B cell (primary cell): ENCODE measurements at regions not wholly inside any gene's neighbourhood (a gene's known extent, or its start where the extent isn't known, plus 50 kb on each side); places are given as distances from the start of the nearest gene placed in this dataset.

Experiments used
- ATAC-seq: fragments of 200-7000 bp; cut with Tn5 transposase; one replicate; pipeline ENCODE4 v1.10.0; 2021; ENCODE audit warnings: low read depth, mild to moderate bottlenecking, moderate number of reproducible peaks, moderate library complexity
- CTCF ChIA-PET: fragments of 350-600 bp; sonication (Branson Sonifier 250); formaldehyde crosslinking; loops from one replicate; lab custom pipeline; 2021; ENCODE audit warnings: antibody characterized with exemption, inconsistent platforms; lab: Charles Lee
- POLR2A ChIA-PET: fragments of 350-600 bp; sonication (Branson Sonifier 250); formaldehyde crosslinking; loops from one replicate; lab custom pipeline; 2021; ENCODE audit warnings: antibody characterized with exemption; lab: Charles Lee
- DNase-seq: peaks from one replicate; pipeline ENCODE4 v3.0.0; 2013
- H2AFZ ChIP-seq: 2 replicates; pipeline ENCODE4 v1.6.1; 2012; ENCODE audit warnings: mild to moderate bottlenecking, low read depth, low read length; ENCODE audit not compliant: insufficient read depth, poor library complexity, severe bottlenecking
- H3K27ac ChIP-seq, 2 donors: 1 replicate in 1 of 2; 2 replicates in 1 of 2; pipeline ENCODE4 v1.5.1; 2012 to 2013; ENCODE audit warnings: low read length in 2 of 2, mild to moderate bottlenecking in 2 of 2, moderate library complexity in 1 of 2
- H3K27me3 ChIP-seq, 4 experiments: fragments of 200-600 bp in 1 of 4; sonication (generic) in 1 of 4; replicated peaks in 1 of 4; 1 replicate in 2 of 4; 2 replicates in 2 of 4; pipeline versions ENCODE4 v1.6.1 to v1.7.0; 2013 to 2016; ENCODE audit warnings: low read length in 3 of 4, mild to moderate bottlenecking in 2 of 4, mixed read lengths in 1 of 4, moderate library complexity in 1 of 4; ENCODE audit not compliant: insufficient read depth in 4 of 4, control insufficient read depth in 3 of 4; ENCODE audit errors: control extremely low read depth in 1 of 4
- H3K36me3 ChIP-seq, 2 experiments: replicated peaks in 1 of 2; 1 replicate in 1 of 2; 2 replicates in 1 of 2; pipeline versions ENCODE4 v1.6.1 to v1.7.1; 2013; ENCODE audit warnings: low read length in 1 of 2; ENCODE audit not compliant: insufficient read depth in 2 of 2, control insufficient read depth in 1 of 2; ENCODE audit errors: control extremely low read depth in 1 of 2, extremely low read depth in 1 of 2
- H3K4me1 ChIP-seq, 2 donors: fragments of 200-600 bp in 1 of 2; sonication (generic) in 1 of 2; 1 replicate in 1 of 2; 2 replicates in 1 of 2; pipeline versions ENCODE4 v1.5.1 to v1.6.1; 2013 to 2017; ENCODE audit warnings: low read length in 2 of 2; ENCODE audit not compliant: control insufficient read depth in 2 of 2, insufficient read depth in 2 of 2
- H3K4me2 ChIP-seq: replicated peaks from 2 replicates; pipeline ENCODE3; 2012; ENCODE audit warnings: mild to moderate bottlenecking, low read depth, low read length; ENCODE audit not compliant: poor library complexity, severe bottlenecking
- H3K4me3 ChIP-seq, 5 experiments: fragments of 200-600 bp in 1 of 5; sonication (generic) in 1 of 5; 1 replicate in 3 of 5; 2 replicates in 2 of 5; pipeline versions ENCODE4 v1.5.1 to v1.7.0; 2011 to 2016; ENCODE audit warnings: low read length in 4 of 5, mild to moderate bottlenecking in 4 of 5, low read depth in 2 of 5, control low read depth in 1 of 5, moderate library complexity in 1 of 5; ENCODE audit not compliant: insufficient read depth in 1 of 5; ENCODE audit errors: control extremely low read depth in 1 of 5, extremely low read depth in 1 of 5
- H3K79me2 ChIP-seq: fragments of 200-600 bp; sonication (generic); one replicate; pipeline ENCODE4 v1.6.0; 2016; ENCODE audit warnings: low read length; ENCODE audit not compliant: control insufficient read depth, insufficient read depth
- H3K9ac ChIP-seq: fragments of 200-600 bp; sonication (generic); 2 replicates; pipeline ENCODE4 v1.6.1; 2017; ENCODE audit warnings: mild to moderate bottlenecking, low read length, moderate library complexity
- H3K9me3 ChIP-seq, 3 donors: one replicate each; pipeline versions ENCODE4 v1.6.1 to v1.7.1; 2013; ENCODE audit warnings: low read length in 2 of 3; ENCODE audit not compliant: control insufficient read depth in 2 of 3, insufficient read depth in 1 of 3; ENCODE audit errors: control extremely low read depth in 1 of 3
- H4K20me1 ChIP-seq: 2 replicates; pipeline ENCODE4 v1.6.0; 2012; ENCODE audit warnings: mild to moderate bottlenecking, low read length; ENCODE audit not compliant: insufficient read depth, control insufficient read depth, poor library complexity, severe bottlenecking
- H3K27ac Mint-ChIP-seq: one replicate; pipeline ENCODE4 v1.8.0; 2021; ENCODE audit warnings: mixed read lengths
- H3K27me3 Mint-ChIP-seq: one replicate; pipeline ENCODE4 v1.8.0; 2021; ENCODE audit warnings: mixed read lengths
- H3K4me1 Mint-ChIP-seq: one replicate; pipeline ENCODE4 v1.8.0; 2021; ENCODE audit warnings: mixed read lengths
- H3K4me3 Mint-ChIP-seq: one replicate; pipeline ENCODE4 v1.8.0; 2021; ENCODE audit warnings: mixed read lengths
- H3K9me3 Mint-ChIP-seq: one replicate; pipeline ENCODE4 v1.8.0; 2022; ENCODE audit warnings: mixed read lengths; ENCODE audit not compliant: insufficient read depth
- CTCF ChIP-seq: fragments of 200-600 bp; IDR thresholded peaks from one replicate; pipeline ENCODE4 v1.8.0; 2022; ENCODE audit warnings: antibody characterized with exemption, mild to moderate bottlenecking
- EZH2 ChIP-seq: IDR thresholded peaks from 2 replicates; pipeline ENCODE4 v1.6.1; 2012; ENCODE audit warnings: borderline replicate concordance, low read depth, mild to moderate bottlenecking, moderate library complexity, low read length; ENCODE audit not compliant: insufficient read depth, poor library complexity, severe bottlenecking
- WGBS: methylation state at CpG from one replicate; pipeline ENCODE4 v1.1.5; 2013; ENCODE audit warnings: missing lambda C conversion rate; ENCODE audit not compliant: insufficient coverage; 5-methylcytosine and 5-hydroxymethylcytosine counted together
- intact Hi-C: fragments of 100-400 bp; cut with micrococcal nuclease; formaldehyde crosslinking; loops from one replicate; pipeline ENCODE4 v1.10.0; 2022

- CTCF ChIA-PET: no interaction called here
- Histone ChIP-seq H3K4me1 (no peaks in the 10 kb centered on the region), H3K36me3 (no peaks in the 10 kb centered on the region), H3K9me3 (peaks cover 0 to 18% (median 2%) of the 10 kb centered on the region in 3 donors), H4K20me1 (no peaks in the 10 kb centered on the region), H3K4me2 (no peak overlapping the region), H2AFZ (no peak overlapping the region), H3K79me2 (no peaks in the 10 kb centered on the region), H3K4me3 (no peak overlapping the region), H3K27me3 (no peaks in the 10 kb centered on the region), H3K9ac (no peak overlapping the region), H3K27ac (no peak overlapping the region)
- Mint-ChIP-seq H3K4me3 (no peak overlapping the region), H3K27ac (no peak overlapping the region), H3K4me1 (no peaks in the 10 kb centered on the region), H3K9me3 (peaks cover 3% of the 10 kb centered on the region), H3K27me3 (no peaks in the 10 kb centered on the region)
- POLR2A ChIA-PET: no interaction called here
- TF ChIP-seq CTCF: no peak
- TF ChIP-seq EZH2: no peak
- WGBS: 44% methylated on average over 6 of the region's 8 CpGs
- intact Hi-C loops: no loop called here
- no peak for ATAC-seq
- DNase-seq: no peak
Measured at GRCh38 chr3:55405436-55405835, 81.7 kb downstream of the WNT5A start.

- intact Hi-C loops: no loop called here
- H4K20me1 ChIP-seq: no peaks in the 10 kb centered on the region
- WGBS: 89% methylated on average over 1 of the region's 4 CpGs
- ChIA-PET POLR2A (no interaction called here), CTCF (no interaction called here)
- no peaks in the 10 kb centered on the region for H3K4me1 ChIP-seq
- H3K27me3 ChIP-seq: no peaks in the 10 kb centered on the region
- H3K79me2 ChIP-seq: no peaks in the 10 kb centered on the region
- no peak for TF ChIP-seq CTCF
- no peak for TF ChIP-seq EZH2
- DNase-seq: no peak
- no peak overlapping the region for H3K27ac ChIP-seq
- peaks cover 0 to 14% (median 2%) of the 10 kb centered on the region in 3 donors for H3K9me3 ChIP-seq
- no peaks in the 10 kb centered on the region for H3K4me1 Mint-ChIP-seq
- H3K27ac Mint-ChIP-seq: no peak overlapping the region
- no peak for ATAC-seq
- peaks cover 5% of the 10 kb centered on the region for H3K9me3 Mint-ChIP-seq
- no peak overlapping the region for H3K9ac ChIP-seq
- no peak overlapping the region for H2AFZ ChIP-seq
- no peak overlapping the region for H3K4me3 ChIP-seq
- no peak overlapping the region for H3K4me3 Mint-ChIP-seq
- H3K4me2 ChIP-seq: no peak overlapping the region
- no peaks in the 10 kb centered on the region for H3K36me3 ChIP-seq
- H3K27me3 Mint-ChIP-seq: no peaks in the 10 kb centered on the region
Measured at GRCh38 chr3:55402886-55403609, 84.1 kb downstream of the WNT5A start.
